Neural crest cell (in vitro differentiated cells): ENCODE measurements at regions not wholly inside any gene's neighbourhood (a gene's known extent, or its start where the extent isn't known, plus 50 kb on each side); places are given as distances from the start of the nearest gene placed in this dataset.

Experiments used
- DNase-seq: peaks from one replicate; pipeline ENCODE4 v3.0.0; 2021; ENCODE audit warnings: low read depth, mixed read lengths, low spot score
- H3K27ac Mint-ChIP-seq: one replicate; pipeline ENCODE4 v1.8.0; 2021; ENCODE audit warnings: mild to moderate bottlenecking, mixed read lengths; ENCODE audit not compliant: unreplicated experiment
- H3K27me3 Mint-ChIP-seq: 2 replicates; pipeline ENCODE4 v1.8.0; 2021; ENCODE audit warnings: low read depth, mild to moderate bottlenecking, mixed read lengths
- H3K36me3 Mint-ChIP-seq: 2 replicates; pipeline ENCODE4 v1.8.0; 2021; ENCODE audit warnings: low read depth, mild to moderate bottlenecking, mixed read lengths
- H3K4me1 Mint-ChIP-seq: 2 replicates; pipeline ENCODE4 v1.8.0; 2021; ENCODE audit warnings: mixed read lengths
- H3K4me3 Mint-ChIP-seq: one replicate; pipeline ENCODE4 v1.8.0; 2021; ENCODE audit warnings: mild to moderate bottlenecking, mixed read lengths
- H3K9me3 Mint-ChIP-seq: 2 replicates; pipeline ENCODE4 v1.8.0; 2021; ENCODE audit warnings: mixed read lengths
- TF ChIP-seq, protein P1 (sequence below): fragments of 200-600 bp; sonication (generic); conservative IDR thresholded peaks from 2 replicates; pipeline ENCODE4 v1.5.0; 2021; ENCODE audit warnings: antibody characterized with exemption, mild to moderate bottlenecking

DNA sequence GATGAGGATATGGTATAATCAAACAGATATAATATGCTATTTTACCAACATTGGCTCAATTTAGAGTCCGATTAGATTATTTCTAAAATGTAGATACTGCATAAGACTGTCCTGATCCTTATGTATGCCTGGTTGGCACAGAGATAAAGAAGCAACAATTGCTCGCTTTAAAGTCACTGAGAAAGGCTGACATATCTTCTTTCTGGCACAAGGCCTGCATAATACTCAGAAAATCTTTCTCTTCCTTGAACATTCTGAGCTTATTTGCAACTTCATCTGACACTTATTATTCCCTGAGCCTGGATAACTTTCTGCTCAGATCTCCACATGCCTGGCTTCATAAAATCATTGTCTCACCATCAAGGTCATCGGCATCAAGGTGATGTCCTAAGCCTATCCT lies 219.3 kb upstream of the CDH9 start:
- Mint-ChIP-seq H3K27ac (no peak overlapping the region), H3K27me3 (no peaks in the 10 kb centered on the region), H3K4me1 (no peaks in the 10 kb centered on the region), H3K9me3 (no peaks in the 10 kb centered on the region), H3K4me3 (no peak overlapping the region), H3K36me3 (no peaks in the 10 kb centered on the region)
- no peak for DNase-seq
- TF ChIP-seq, protein P1, sequence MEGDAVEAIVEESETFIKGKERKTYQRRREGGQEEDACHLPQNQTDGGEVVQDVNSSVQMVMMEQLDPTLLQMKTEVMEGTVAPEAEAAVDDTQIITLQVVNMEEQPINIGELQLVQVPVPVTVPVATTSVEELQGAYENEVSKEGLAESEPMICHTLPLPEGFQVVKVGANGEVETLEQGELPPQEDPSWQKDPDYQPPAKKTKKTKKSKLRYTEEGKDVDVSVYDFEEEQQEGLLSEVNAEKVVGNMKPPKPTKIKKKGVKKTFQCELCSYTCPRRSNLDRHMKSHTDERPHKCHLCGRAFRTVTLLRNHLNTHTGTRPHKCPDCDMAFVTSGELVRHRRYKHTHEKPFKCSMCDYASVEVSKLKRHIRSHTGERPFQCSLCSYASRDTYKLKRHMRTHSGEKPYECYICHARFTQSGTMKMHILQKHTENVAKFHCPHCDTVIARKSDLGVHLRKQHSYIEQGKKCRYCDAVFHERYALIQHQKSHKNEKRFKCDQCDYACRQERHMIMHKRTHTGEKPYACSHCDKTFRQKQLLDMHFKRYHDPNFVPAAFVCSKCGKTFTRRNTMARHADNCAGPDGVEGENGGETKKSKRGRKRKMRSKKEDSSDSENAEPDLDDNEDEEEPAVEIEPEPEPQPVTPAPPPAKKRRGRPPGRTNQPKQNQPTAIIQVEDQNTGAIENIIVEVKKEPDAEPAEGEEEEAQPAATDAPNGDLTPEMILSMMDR = no peak

DNA sequence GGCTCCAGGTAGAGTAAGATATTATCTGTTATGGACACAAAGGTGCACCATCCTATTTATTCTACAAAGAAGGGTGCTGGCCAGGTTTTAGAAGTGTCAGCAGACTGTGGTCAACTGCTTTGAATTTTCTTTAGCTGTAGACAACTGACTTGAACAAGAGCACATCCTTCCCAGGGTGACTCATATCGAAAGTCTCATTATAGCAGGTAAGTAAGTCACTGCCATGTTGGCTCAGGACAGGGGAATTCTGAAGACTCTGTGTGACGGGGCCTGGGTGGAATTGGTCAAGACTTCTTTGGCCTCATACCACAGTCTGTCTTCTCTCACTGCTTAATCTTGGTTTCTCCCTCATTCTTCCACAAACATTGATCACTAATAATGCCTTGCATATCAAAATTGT lies 214.5 kb upstream of the CDH9 start:
- no peaks in the 10 kb centered on the region for H3K36me3 Mint-ChIP-seq
- TF ChIP-seq, protein P1 = no peak
- no peak for DNase-seq
- no peak overlapping the region for H3K27ac Mint-ChIP-seq
- H3K4me3 Mint-ChIP-seq = no peak overlapping the region
- no peaks in the 10 kb centered on the region for H3K4me1 Mint-ChIP-seq
- H3K27me3 Mint-ChIP-seq = no peaks in the 10 kb centered on the region
- no peaks in the 10 kb centered on the region for H3K9me3 Mint-ChIP-seq

DNA sequence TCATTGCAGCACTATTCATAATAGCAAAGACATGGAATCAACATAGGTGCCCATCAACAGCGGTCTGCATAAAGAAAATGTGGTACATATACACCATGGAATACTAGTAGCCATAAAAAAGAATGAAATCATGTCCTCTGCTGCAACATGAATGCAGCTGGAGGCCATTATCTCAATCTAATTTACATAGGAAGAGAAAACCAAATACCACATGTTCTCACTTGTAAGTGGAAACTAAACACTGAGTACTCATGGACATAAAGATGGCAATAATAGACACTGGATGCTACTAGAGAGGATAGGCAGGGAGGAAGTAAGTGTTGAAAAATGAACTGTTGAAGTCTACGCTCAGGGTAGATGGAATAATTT lies 203.9 kb upstream of the CDH9 start:
- Mint-ChIP-seq H3K4me3 (no peak overlapping the region), H3K9me3 (no peaks in the 10 kb centered on the region), H3K4me1 (no peaks in the 10 kb centered on the region), H3K36me3 (no peaks in the 10 kb centered on the region), H3K27ac (no peak overlapping the region), H3K27me3 (no peaks in the 10 kb centered on the region)
- DNase-seq = no peak
- TF ChIP-seq, protein P1 = no peak

DNA sequence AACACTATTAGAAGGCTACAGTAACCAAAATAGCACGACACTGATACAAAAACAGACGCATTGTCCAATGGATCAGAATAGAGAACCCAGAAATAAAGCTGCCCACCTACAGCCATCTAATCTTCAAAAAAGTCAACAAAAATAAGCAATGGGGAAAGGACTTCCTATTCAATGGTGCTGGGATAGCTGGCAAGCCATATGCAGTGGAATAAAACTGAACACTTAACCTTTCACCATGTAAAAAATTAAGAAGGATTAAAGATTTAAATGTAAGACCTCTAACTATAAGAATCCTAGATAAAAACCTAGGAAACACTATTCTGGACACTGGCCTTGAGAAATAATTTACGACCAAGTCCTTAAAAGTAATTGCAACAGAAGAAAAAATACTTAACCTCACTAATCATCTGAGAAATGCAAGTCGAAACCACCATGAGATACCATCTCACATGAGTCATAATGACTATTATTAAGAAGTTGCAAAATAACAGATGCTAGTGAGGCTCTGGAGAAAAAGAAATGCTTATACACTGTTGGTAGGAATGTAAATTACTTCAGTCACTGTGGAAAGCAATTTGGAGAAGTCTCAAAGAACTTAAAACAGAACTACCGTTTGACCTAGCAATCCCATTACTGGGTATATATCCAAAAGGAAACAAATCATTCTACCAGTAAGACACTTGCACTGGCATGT lies 203.3 kb upstream of the CDH9 start:
- no peaks in the 10 kb centered on the region for H3K9me3 Mint-ChIP-seq
- H3K36me3 Mint-ChIP-seq = no peaks in the 10 kb centered on the region
- TF ChIP-seq, protein P1 = no peak
- H3K27me3 Mint-ChIP-seq = no peaks in the 10 kb centered on the region
- no peak overlapping the region for H3K27ac Mint-ChIP-seq
- H3K4me1 Mint-ChIP-seq = no peaks in the 10 kb centered on the region
- no peak for DNase-seq
- no peak overlapping the region for H3K4me3 Mint-ChIP-seq

DNA sequence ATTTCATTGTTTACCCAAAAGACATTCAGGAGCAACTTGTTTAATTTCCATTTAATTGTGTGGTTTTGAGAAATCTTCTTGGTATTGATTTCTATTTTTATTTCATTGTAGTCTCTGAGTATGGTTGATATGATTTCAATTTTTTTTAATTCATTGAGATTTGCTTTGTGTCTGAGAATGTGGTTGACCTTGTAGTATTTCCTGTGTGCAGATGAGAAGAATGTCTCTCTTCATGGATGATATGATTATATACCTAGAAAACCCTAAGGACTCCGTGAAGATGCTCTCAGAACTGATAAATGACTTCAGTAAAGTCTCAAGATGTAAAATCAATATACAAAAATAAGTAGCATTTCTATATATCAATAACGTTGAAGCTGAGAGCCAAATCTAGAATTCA lies 202.4 kb upstream of the CDH9 start:
- H3K36me3 Mint-ChIP-seq = no peaks in the 10 kb centered on the region
- H3K27me3 Mint-ChIP-seq = no peaks in the 10 kb centered on the region
- H3K4me3 Mint-ChIP-seq = no peak overlapping the region
- DNase-seq = no peak
- H3K9me3 Mint-ChIP-seq = no peaks in the 10 kb centered on the region
- no peak overlapping the region for H3K27ac Mint-ChIP-seq
- TF ChIP-seq, protein P1 = no peak
- H3K4me1 Mint-ChIP-seq = no peaks in the 10 kb centered on the region
